Muscle of leg (tissue), 3 donors: ENCODE measurements at regions not wholly inside any gene's neighbourhood (a gene's known extent, or its start where the extent isn't known, plus 50 kb on each side); places are given as distances from the start of the nearest gene placed in this dataset.

Experiments used
- DNase-seq: peaks from one replicate; pipeline ENCODE4 v3.0.0; 2013
- H3K27ac ChIP-seq: one replicate; pipeline ENCODE4 v1.5.1; 2013; ENCODE audit warnings: mild to moderate bottlenecking, low read length, control low read depth
- H3K27me3 ChIP-seq: one replicate; pipeline ENCODE4 v1.6.1; 2013; ENCODE audit warnings: low read length; ENCODE audit not compliant: control insufficient read depth, insufficient read depth
- H3K36me3 ChIP-seq: one replicate; pipeline ENCODE4 v1.6.1; 2013; ENCODE audit warnings: low read length; ENCODE audit not compliant: control insufficient read depth, insufficient read depth
- H3K4me1 ChIP-seq: one replicate; pipeline ENCODE4 v1.6.1; 2013; ENCODE audit warnings: low read length; ENCODE audit not compliant: control insufficient read depth, insufficient read depth
- H3K4me3 ChIP-seq: one replicate; pipeline ENCODE4 v1.5.1; 2013; ENCODE audit warnings: low read length, control low read depth
- H3K9me3 ChIP-seq: replicated peaks from 2 replicates; pipeline ENCODE4 v1.6.1; 2013; ENCODE audit warnings: low read depth, low read length; ENCODE audit not compliant: control insufficient read depth
- WGBS: methylation state at CpG from one replicate; pipeline ENCODE4 v1.1.5; 2013; ENCODE audit warnings: missing lambda C conversion rate; ENCODE audit not compliant: insufficient coverage; 5-methylcytosine and 5-hydroxymethylcytosine counted together

- Histone ChIP-seq H3K4me1 (no peaks in the 10 kb centered on the region), H3K9me3 (peaks cover 17% of the 10 kb centered on the region), H3K4me3 (no peak overlapping the region), H3K27me3 (no peaks in the 10 kb centered on the region), H3K36me3 (no peaks in the 10 kb centered on the region), H3K27ac (no peak overlapping the region)
- 90% methylated on average over 1 of the region's 1 CpG for WGBS
- no peak for DNase-seq
Observed at GRCh38 chr2:575727-576236, 101.4 kb downstream of the TMEM18 start.

DNA sequence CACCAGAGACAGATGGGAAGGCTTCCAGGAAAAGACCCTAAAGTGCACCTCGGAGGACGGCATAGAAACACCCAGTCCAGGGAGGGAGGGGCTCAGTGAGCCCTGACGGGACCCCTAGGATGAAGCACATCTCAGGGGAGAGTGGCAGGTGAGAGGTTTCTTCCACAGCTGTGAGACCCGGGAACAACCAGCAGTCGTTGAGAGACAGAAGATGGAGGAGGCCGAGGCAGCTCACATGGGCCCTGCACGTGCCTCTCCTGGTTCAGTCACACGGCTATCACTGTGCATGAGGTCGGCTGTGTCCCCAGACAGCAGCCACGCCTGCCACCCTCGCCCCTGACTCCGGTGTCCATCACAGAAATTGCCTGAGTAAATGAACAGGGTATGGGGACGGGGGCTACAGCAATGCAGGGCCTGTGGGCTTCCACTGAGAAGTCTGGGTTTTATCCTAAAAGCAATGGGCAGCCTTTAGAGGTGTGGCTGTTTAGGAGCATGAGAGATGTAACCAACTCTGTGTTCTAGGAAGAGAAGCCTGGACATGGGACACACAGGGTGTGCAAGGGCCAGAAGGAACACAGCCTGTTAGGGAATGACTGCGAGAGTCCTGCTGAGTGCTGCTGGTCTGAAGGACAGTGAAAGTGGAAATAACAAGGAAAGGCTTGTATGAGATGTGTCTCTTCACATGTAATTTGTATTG lies 102.0 kb downstream of the TMEM18 start:
- no peaks in the 10 kb centered on the region for H3K4me1 ChIP-seq
- H3K27me3 ChIP-seq = no peaks in the 10 kb centered on the region
- no peaks in the 10 kb centered on the region for H3K36me3 ChIP-seq
- no peak overlapping the region for H3K27ac ChIP-seq
- DNase-seq = no peak
- 87% methylated on average over 14 of the region's 14 CpGs for WGBS
- H3K9me3 ChIP-seq = peaks cover 17% of the 10 kb centered on the region
- H3K4me3 ChIP-seq = no peak overlapping the region

DNA sequence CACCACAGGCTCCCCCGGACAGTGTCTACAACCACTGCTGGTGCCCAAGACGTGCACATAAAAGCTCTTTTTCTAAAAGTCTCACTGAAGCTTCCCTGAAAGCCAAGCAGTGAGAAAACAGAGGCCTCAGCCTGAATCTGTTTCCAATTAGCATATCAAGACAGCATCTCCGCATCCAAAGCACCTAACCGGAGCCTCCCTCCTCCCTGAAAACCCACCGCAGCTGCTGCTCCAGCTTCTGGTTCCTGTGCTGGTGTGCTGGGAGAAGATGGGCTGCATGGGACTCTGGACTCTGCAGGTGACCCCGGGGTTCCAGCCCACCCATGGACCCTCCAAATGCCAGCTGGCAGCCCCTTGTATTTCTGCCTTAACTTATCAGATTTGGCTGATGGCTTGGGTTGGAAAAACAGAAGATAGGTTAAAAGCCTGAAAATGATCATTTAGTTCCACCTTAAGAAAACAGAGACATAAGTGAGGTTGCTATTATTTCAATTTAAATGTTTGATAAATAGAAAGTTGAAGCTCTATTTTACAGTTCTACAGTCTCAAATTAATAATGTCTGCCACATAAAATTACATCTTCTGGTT lies 103.3 kb downstream of the TMEM18 start:
- Histone ChIP-seq H3K9me3 (peaks cover 17% of the 10 kb centered on the region), H3K4me3 (no peak overlapping the region), H3K4me1 (peaks cover 1% of the 10 kb centered on the region), H3K27me3 (peaks cover under 1% of the 10 kb centered on the region), H3K27ac (no peak overlapping the region), H3K36me3 (no peaks in the 10 kb centered on the region)
- 46% methylated on average over 2 of the region's 6 CpGs for WGBS
- DNase-seq = peak; percentile 21

DNA sequence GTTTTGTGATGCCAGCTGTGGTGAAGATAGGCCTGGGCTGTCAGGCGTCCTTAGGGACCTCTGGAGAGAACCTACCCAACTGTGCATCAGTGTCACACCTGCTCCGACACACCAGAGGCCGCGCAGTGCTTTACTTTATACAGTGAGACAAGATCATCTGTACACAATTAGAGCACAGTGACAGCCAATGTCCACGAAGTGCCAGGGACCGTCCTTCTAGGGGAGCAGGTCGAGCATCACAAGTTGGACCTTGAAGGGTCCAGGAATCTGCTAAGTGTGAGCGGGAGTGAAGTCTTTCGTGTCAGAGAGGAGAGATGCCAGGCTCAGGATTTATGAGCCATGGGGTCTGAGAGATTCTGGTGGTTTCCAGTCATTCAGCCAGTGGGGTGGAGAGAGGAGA lies 104.2 kb downstream of the TMEM18 start:
- H3K27ac ChIP-seq = no peak overlapping the region
- H3K27me3 ChIP-seq = peaks cover 7% of the 10 kb centered on the region
- DNase-seq = no peak
- no peak overlapping the region for H3K4me3 ChIP-seq
- peaks cover 17% of the 10 kb centered on the region for H3K9me3 ChIP-seq
- 73% methylated on average over 9 of the region's 9 CpGs for WGBS
- H3K4me1 ChIP-seq = peaks cover 9% of the 10 kb centered on the region
- no peaks in the 10 kb centered on the region for H3K36me3 ChIP-seq

DNA sequence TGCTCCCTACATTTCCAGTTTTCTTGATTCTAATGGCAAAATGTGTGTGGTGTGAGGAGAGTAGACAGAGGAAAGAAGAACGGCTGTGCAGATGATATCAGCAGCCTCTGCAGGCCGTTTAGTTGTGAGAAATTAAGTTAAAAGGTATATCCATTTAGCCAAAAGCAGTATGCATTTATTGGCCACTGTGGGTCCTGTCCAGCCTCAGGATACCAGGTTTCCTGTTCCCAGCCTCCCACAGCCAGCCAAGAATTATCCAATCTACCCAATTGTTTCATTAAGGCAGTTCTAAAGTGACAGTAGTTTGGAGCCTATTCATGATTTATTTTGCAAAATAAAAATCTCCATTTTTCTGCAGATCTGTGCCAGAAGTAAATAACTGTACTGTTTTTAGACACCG lies 107.5 kb downstream of the TMEM18 start:
- H3K27me3 ChIP-seq = peaks cover 8% of the 10 kb centered on the region
- H3K9me3 ChIP-seq = peaks cover 4% of the 10 kb centered on the region
- H3K4me3 ChIP-seq = no peak overlapping the region
- DNase-seq = peak; percentile 36
- H3K36me3 ChIP-seq = no peaks in the 10 kb centered on the region
- 39% methylated on average over 3 of the region's 3 CpGs for WGBS
- no peak overlapping the region for H3K27ac ChIP-seq
- H3K4me1 ChIP-seq = peaks cover 15% of the 10 kb centered on the region

GRCh38 chr2:568639-569235 lies 108.5 kb downstream of the TMEM18 start:
- H3K4me1 ChIP-seq = peaks cover 15% of the 10 kb centered on the region
- peaks cover 8% of the 10 kb centered on the region for H3K27me3 ChIP-seq
- H3K9me3 ChIP-seq = peaks cover 4% of the 10 kb centered on the region
- peak overlapping the region; percentile 49 for H3K27ac ChIP-seq
- DNase-seq = peak; percentile 79
- WGBS = no CpG with 5 or more reads among the region's 4 CpGs
- H3K4me3 ChIP-seq = no peak overlapping the region
- H3K36me3 ChIP-seq = no peaks in the 10 kb centered on the region

GRCh38 chr2:567865-568638 lies 109.2 kb downstream of the TMEM18 start:
- peak; percentile 98 for DNase-seq
- Histone ChIP-seq H3K4me1 (peaks cover 15% of the 10 kb centered on the region), H3K36me3 (no peaks in the 10 kb centered on the region), H3K27me3 (peaks cover 8% of the 10 kb centered on the region), H3K4me3 (no peak overlapping the region), H3K27ac (peak overlapping the region; percentile 51), H3K9me3 (peaks cover 4% of the 10 kb centered on the region)
- 15% methylated on average over 24 of the region's 27 CpGs for WGBS

- no peak overlapping the region for H3K4me3 ChIP-seq
- no peaks in the 10 kb centered on the region for H3K36me3 ChIP-seq
- H3K9me3 ChIP-seq = peaks cover 4% of the 10 kb centered on the region
- peaks cover 8% of the 10 kb centered on the region for H3K27me3 ChIP-seq
- peaks cover 15% of the 10 kb centered on the region for H3K4me1 ChIP-seq
- no peak for DNase-seq
- 50% methylated on average over 1 of the region's 9 CpGs for WGBS
- no peak overlapping the region for H3K27ac ChIP-seq
Observed at GRCh38 chr2:567496-567864, 109.7 kb downstream of the TMEM18 start.

- Histone ChIP-seq H3K27ac (no peak overlapping the region), H3K4me1 (peaks cover 15% of the 10 kb centered on the region), H3K9me3 (no peaks in the 10 kb centered on the region), H3K4me3 (no peak overlapping the region), H3K27me3 (peaks cover 8% of the 10 kb centered on the region), H3K36me3 (no peaks in the 10 kb centered on the region)
- no peak for DNase-seq
- 87% methylated on average over 16 of the region's 19 CpGs for WGBS
Observed at GRCh38 chr2:566379-567313, 110.6 kb downstream of the TMEM18 start.
